Loucy (cell line): ENCODE measurements at regions not wholly inside any gene's neighbourhood (a gene's known extent, or its start where the extent isn't known, plus 50 kb on each side); places are given as distances from the start of the nearest gene placed in this dataset.

ENCODE experiments used
- CTCF ChIP-seq: fragments of 200-600 bp; sonication (generic); conservative IDR thresholded peaks from 2 replicates; pipeline ENCODE4 v1.5.1; 2014; ENCODE audit warnings: mild to moderate bottlenecking, antibody characterized with exemption, low read length
- EZH2phosphoT487 ChIP-seq: fragments of 200-600 bp; IDR thresholded peaks from 2 replicates; pipeline ENCODE4 v1.6.1; 2018; ENCODE audit warnings: antibody characterized with exemption, mild to moderate bottlenecking, moderate library complexity, borderline replicate concordance

GRCh38 chr10:52961323-52961722 lies 188.7 kb upstream of the MBL2 start:
- no peak for TF ChIP-seq EZH2phosphoT487
- TF ChIP-seq CTCF: no peak
